HEK293 (cell line): ENCODE measurements at regions not wholly inside any gene's neighbourhood (a gene's known extent, or its start where the extent isn't known, plus 50 kb on each side); places are given as distances from the start of the nearest gene placed in this dataset.

ENCODE experiments used
- ZNF121 ChIP-seq: fragments of 450-650 bp; formaldehyde crosslinking; IDR thresholded peaks from 2 replicates; pipeline ENCODE4 v1.5.1; 2016; ENCODE audit warnings: missing biosample characterization, missing genetic modification characterization
- ZNF426 ChIP-seq: fragments of 450-650 bp; formaldehyde crosslinking; IDR thresholded peaks from 2 replicates; pipeline ENCODE4 v1.5.1; 2017; ENCODE audit warnings: missing biosample characterization, missing genetic modification characterization, mild to moderate bottlenecking, inconsistent platforms, moderate library complexity
- ZNF660 ChIP-seq: fragments of 450-650 bp; IDR thresholded peaks from 2 replicates; pipeline ENCODE4 v1.5.1; 2018; ENCODE audit warnings: missing biosample characterization, mild to moderate bottlenecking, missing genetic modification characterization
- TF ChIP-seq, protein P1 (sequence below): fragments of 450-650 bp; formaldehyde crosslinking; IDR thresholded peaks from 2 replicates; pipeline ENCODE4 v1.5.1; 2017; ENCODE audit warnings: missing biosample characterization, missing genetic modification characterization

GRCh38 chr3:140748-141330, 55.7 kb upstream of the CHL1 start (continued):
- TF ChIP-seq ZNF660 (tag by site-specific recombination): no peak
- TF ChIP-seq, protein P1, sequence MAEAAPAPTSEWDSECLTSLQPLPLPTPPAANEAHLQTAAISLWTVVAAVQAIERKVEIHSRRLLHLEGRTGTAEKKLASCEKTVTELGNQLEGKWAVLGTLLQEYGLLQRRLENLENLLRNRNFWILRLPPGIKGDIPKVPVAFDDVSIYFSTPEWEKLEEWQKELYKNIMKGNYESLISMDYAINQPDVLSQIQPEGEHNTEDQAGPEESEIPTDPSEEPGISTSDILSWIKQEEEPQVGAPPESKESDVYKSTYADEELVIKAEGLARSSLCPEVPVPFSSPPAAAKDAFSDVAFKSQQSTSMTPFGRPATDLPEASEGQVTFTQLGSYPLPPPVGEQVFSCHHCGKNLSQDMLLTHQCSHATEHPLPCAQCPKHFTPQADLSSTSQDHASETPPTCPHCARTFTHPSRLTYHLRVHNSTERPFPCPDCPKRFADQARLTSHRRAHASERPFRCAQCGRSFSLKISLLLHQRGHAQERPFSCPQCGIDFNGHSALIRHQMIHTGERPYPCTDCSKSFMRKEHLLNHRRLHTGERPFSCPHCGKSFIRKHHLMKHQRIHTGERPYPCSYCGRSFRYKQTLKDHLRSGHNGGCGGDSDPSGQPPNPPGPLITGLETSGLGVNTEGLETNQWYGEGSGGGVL (tag by site-specific recombination): no peak
- TF ChIP-seq ZNF426 (tag by site-specific recombination): no peak
- no peak for TF ChIP-seq ZNF121 (tag by site-specific recombination)
